Stomach (tissue), 8 donors: ENCODE measurements at regions not wholly inside any gene's neighbourhood (a gene's known extent, or its start where the extent isn't known, plus 50 kb on each side); places are given as distances from the start of the nearest gene placed in this dataset.

Experiments used
- DNase-seq, 2 donors: peaks; one replicate each; pipeline versions ENCODE4 v3.0.0 to v3.0.0-alpha.2; 2013 to 2019
- H3K27ac ChIP-seq, 5 donors: fragments of 200-600 bp in 4 of 5; sonication (generic) in 4 of 5; one replicate each; pipeline ENCODE4 v1.5.1; 2013 to 2019; ENCODE audit warnings: mild to moderate bottlenecking in 1 of 5, moderate library complexity in 1 of 5
- H3K27me3 ChIP-seq, 3 donors: fragments of 200-600 bp; sonication (generic); one replicate each; pipeline ENCODE4 v1.5.1; 2017 to 2019; ENCODE audit warnings: mixed run types in 1 of 3
- H3K36me3 ChIP-seq, 4 donors: fragments of 200-600 bp; sonication (generic); 1 replicate in 3 of 4; 2 replicates in 1 of 4; pipeline ENCODE4 v1.5.1; 2016 to 2019
- H3K4me1 ChIP-seq, 4 donors: fragments of 200-600 bp; sonication (generic); one replicate each; pipeline ENCODE4 v1.5.1; 2016 to 2019
- H3K4me3 ChIP-seq, 4 donors: fragments of 200-600 bp; sonication (generic) in 3 of 4; one replicate each; pipeline ENCODE4 v1.5.1; 2016 to 2019; ENCODE audit warnings: mild to moderate bottlenecking in 1 of 4
- H3K9me3 ChIP-seq, 4 donors: fragments of 200-600 bp; sonication (generic); one replicate each; pipeline ENCODE4 v1.5.1; 2016 to 2019
- CTCF ChIP-seq, 7 experiments: fragments of 450-650 bp in 4 of 7; fragments of 200-600 bp in 3 of 7; sonication (generic) in 3 of 7; IDR thresholded peaks; one replicate each; pipeline ENCODE4 v1.5.1; 2016 to 2019; ENCODE audit warnings: antibody characterized with exemption in 7 of 7, control low read depth in 2 of 7, mild to moderate bottlenecking in 1 of 7
- EP300 ChIP-seq: sonication (generic); formaldehyde crosslinking; IDR thresholded peaks from one replicate; pipeline ENCODE4 v1.6.1; 2017; ENCODE audit warnings: antibody characterized with exemption
- POLR2A ChIP-seq, 4 donors: fragments of 450-650 bp; IDR thresholded peaks; one replicate each; pipeline ENCODE4 v1.6.1; 2016; ENCODE audit warnings: antibody characterized with exemption in 4 of 4, control low read depth in 2 of 4, mild to moderate bottlenecking in 1 of 4, moderate library complexity in 1 of 4
- POLR2AphosphoS5 ChIP-seq, 3 donors: sonication (generic); formaldehyde crosslinking; IDR thresholded peaks; one replicate each; pipeline ENCODE4 v1.6.1; 2016; ENCODE audit warnings: antibody characterized with exemption in 3 of 3
- WGBS, 5 donors: extraction: QIAGEN DNeasy Blood & Tissue Kit in 3 of 5; methylation state at CpG; one replicate each; pipeline versions ENCODE4 v1.1.5 to v1.1.7; 2013 to 2018; 5-methylcytosine and 5-hydroxymethylcytosine counted together
- intact Hi-C: fragments of 100-400 bp; cut with DNase I; formaldehyde crosslinking; loops from one replicate; pipeline ENCODE4 v1.15.1; 2023; ENCODE audit warnings: low total_unique reads
- donor health status: healthy with polysubstance abuse.
- donor health status: Bipolar disorder and iron deficiency.
- donor health status: healthy.

DNA sequence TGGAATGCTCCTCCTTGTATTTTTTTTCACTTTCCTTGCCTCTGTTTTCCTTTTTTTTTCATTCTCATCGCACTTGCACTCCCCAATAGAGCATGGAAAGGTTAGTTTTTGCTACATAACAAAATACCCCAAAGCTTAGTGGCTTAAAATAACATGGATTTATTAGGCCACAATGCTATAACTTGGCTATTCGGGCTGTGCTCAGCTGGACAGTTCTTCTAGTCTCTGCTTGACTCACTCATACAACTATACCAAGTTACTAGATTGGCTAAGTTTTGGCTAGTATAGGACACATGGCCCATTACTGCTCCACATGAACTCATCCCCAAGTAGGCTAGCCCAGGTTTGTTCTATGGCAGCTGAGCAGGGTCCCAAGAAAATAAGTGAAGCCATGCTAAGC lies 94.5 kb upstream of the ANKEF1 start:
- DNase-seq = no peak
- Histone ChIP-seq H3K27me3 (no peaks in the 10 kb centered on the region), H3K4me3 (no peak overlapping the region), H3K27ac (no peak overlapping the region), H3K36me3 (no peaks in the 10 kb centered on the region), H3K9me3 (no peaks in the 10 kb centered on the region), H3K4me1 (no peaks in the 10 kb centered on the region)
- intact Hi-C loops = no loop called here
- WGBS, 5 donors = 72 to 89% (median 85%) methylated on average over 2 of the region's 2 CpGs
- no peak for TF ChIP-seq POLR2AphosphoS5 (IDR thresholded peaks at IDR 0.05)

DNA sequence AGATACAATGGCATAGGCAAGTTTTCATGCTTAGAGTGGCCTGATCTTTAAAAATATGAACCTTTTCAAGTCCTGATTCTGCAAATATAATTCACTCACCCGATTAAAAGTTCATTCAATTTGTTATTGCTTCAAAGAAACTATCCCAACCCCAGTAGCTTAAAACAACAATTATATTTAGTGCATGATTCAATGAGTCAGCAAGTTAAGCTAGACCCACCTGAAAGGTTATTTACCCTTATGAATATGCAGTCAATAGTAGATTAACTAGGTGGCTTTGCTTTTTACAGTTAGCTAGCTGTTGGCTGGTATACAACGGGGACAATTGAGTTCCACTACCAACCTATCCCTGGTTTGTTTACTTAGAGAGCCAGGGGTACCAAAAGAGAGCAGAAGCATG lies 95.6 kb upstream of the ANKEF1 start:
- Histone ChIP-seq H3K4me3 (no peak overlapping the region), H3K36me3 (no peaks in the 10 kb centered on the region), H3K4me1 (no peaks in the 10 kb centered on the region), H3K27ac (no peak overlapping the region), H3K9me3 (no peaks in the 10 kb centered on the region), H3K27me3 (no peaks in the 10 kb centered on the region)
- 72 to 86% (median 80%) methylated on average over 2 of the region's 2 CpGs for WGBS, 5 donors
- TF ChIP-seq EP300 (no peak), CTCF (IDR thresholded peaks at IDR 0.05) (no peak), POLR2AphosphoS5 (IDR thresholded peaks at IDR 0.05) (no peak), POLR2A (IDR thresholded peaks at IDR 0.05) (no peak)
- intact Hi-C loops = no loop called here
- no peak for DNase-seq

- intact Hi-C loops = no loop called here
- no peaks in the 10 kb centered on the region for H3K4me1 ChIP-seq
- H3K27me3 ChIP-seq = no peaks in the 10 kb centered on the region
- DNase-seq = no peak
- TF ChIP-seq POLR2A (IDR thresholded peaks at IDR 0.05) (no peak), CTCF (IDR thresholded peaks at IDR 0.05) (no peak), EP300 (no peak), POLR2AphosphoS5 (IDR thresholded peaks at IDR 0.05) (no peak)
- H3K9me3 ChIP-seq = no peaks in the 10 kb centered on the region
- no peak overlapping the region for H3K4me3 ChIP-seq
- no peak overlapping the region for H3K27ac ChIP-seq
- H3K36me3 ChIP-seq = no peaks in the 10 kb centered on the region
Observed at GRCh38 chr20:9935285-9935684, 96.4 kb upstream of the PAK5 start.

GRCh38 chr20:9930142-9930541 lies 91.3 kb upstream of the PAK5 start:
- Histone ChIP-seq H3K27me3 (no peaks in the 10 kb centered on the region), H3K27ac (no peak overlapping the region), H3K9me3 (no peaks in the 10 kb centered on the region), H3K4me3 (no peak overlapping the region), H3K4me1 (no peaks in the 10 kb centered on the region), H3K36me3 (no peaks in the 10 kb centered on the region)
- intact Hi-C loops = no loop called here
- TF ChIP-seq EP300 (no peak), CTCF (IDR thresholded peaks at IDR 0.05) (no peak), POLR2AphosphoS5 (IDR thresholded peaks at IDR 0.05) (no peak), POLR2A (IDR thresholded peaks at IDR 0.05) (no peak)
- WGBS, 5 donors = 80 to 93% (median 84%) methylated on average over 4 of the region's 4 CpGs
- DNase-seq = no peak

GRCh38 chr20:9928955-9929354 lies 90.1 kb upstream of the PAK5 start:
- H3K9me3 ChIP-seq = no peaks in the 10 kb centered on the region
- H3K27me3 ChIP-seq = no peaks in the 10 kb centered on the region
- H3K27ac ChIP-seq = no peak overlapping the region
- intact Hi-C loops = no loop called here
- no peak overlapping the region for H3K4me3 ChIP-seq
- no peak for DNase-seq
- H3K36me3 ChIP-seq = no peaks in the 10 kb centered on the region
- 93 to 100% (median 94%) methylated on average over 1 of the region's 1 CpG for WGBS, 5 donors
- TF ChIP-seq EP300 (no peak), CTCF (IDR thresholded peaks at IDR 0.05) (no peak), POLR2AphosphoS5 (IDR thresholded peaks at IDR 0.05) (no peak), POLR2A (IDR thresholded peaks at IDR 0.05) (no peak)
- no peaks in the 10 kb centered on the region for H3K4me1 ChIP-seq
